Activated CD4-positive, alpha-beta T cell treated with anti-CD3 and anti-CD28 coated beads, Interleukin-2, Interleukin-4, amounts not matched to agents 100 ng/mL and 50 ng/mL, durations not matched to agents 16 hours and 8 hours (primary cell): ENCODE measurements at regions not wholly inside any gene's neighbourhood (a gene's known extent, or its start where the extent isn't known, plus 50 kb on each side); places are given as distances from the start of the nearest gene placed in this dataset.
"Not testable (repeated sequence)": the region's sequence is repeated elsewhere in the genome, so short reads cannot be mapped to it uniquely, and the experiment has no call there.

Experiments used
- DNase-seq: peaks from one replicate; pipeline ENCODE4 v3.0.0-alpha.2; 2020; ENCODE audit warnings: low spot score

DNA sequence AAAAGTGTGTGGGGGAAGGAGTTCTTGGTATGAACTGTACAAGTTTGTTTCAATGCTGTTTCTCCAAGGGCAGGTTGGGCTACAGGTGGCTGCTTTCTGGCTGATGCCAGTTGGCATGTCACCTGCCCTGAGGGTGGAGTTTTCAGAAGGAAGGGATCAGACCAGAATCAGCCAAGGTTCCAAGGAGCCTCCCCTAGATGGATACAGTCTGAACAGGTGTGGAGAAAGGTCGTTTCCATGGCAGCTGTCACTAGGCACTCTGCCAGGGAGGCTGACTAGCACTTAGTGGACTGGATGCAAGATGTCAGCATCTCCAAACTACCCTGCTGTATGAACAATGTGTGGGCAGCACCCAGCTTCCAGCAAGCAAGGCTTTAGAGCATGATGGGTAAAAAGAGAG, 444.4 kb upstream of the HNRNPA3 start:
- no peak for DNase-seq

DNA sequence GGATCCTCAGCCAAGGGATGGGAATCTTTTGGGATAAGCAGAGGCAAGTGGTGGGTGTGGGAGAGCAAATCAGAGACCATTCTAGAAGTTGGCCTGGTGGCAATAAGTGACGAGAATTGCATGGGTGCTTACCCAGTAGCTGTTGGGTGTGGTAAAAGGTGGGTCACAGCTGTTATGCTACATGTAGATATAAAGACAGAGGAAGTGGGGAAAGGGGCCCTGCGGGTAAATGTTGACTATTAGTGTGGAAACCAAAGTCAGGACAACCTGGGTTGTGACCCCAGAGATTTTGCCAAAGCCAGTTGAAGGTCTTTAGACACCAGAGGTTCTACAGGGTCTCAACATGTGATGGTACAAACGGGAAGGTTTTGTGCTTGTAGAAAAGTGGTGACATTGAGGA, 443.6 kb upstream of the HNRNPA3 start:
- no peak for DNase-seq

DNA sequence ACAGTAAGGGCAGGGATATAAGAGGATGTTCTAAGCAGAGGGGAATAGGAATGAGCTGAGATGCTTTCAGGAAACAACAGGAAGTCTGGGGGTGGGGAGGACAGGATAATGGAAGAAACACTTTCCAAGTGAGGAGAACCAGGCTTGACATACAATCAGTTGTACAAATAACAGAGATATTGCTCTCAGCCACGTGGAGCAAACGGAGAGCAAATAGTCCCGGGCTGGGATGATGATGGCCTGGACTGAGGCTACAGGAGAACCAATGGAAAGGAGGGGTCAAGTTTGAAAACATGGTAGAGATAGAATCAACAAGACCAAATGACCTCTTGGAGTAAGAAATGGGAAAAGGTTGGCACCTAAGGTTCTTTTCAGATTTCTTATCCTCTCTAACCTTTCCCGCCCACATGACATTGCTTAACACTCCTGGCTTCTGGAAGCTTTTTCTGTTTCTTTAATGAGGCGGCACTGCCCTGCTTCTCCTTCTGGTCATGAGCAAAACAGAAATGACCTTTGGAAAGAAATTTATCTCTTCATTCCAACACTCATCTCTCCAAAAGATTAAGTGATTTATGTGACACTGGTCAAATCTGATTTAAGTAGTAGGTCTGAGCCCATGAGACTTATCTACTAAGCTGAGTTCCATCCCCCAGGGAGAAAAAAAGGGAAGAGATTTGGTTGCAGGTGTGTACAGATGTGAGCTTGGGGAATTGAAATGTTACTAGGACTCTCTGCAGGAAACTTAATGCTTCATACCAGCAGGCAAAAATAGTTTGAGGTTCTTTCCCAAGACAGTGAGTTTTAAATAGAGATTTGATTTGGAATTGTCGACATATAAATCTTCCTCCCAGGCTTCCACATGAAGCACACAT, 442.9 kb upstream of the HNRNPA3 start:
- DNase-seq = no peak

DNA sequence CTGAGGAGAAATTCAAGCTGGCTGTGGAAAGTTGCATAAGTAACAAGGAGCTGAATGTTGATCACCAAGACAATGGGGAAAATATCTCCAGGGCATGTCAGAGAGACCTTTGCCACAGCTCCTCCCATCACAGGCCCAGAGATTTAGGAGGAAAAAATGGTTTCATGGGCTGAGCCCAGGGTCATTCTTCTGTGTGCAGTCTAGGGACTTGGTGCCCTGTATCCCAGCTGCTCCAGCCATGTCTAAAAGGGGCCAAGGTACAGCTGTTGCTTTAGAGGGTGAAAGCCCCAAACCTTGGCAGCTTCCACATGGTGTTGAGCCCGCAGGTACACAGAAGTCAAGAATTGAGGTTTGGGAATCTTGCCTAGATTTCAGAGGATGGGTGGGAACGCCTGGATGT, 439.8 kb upstream of the HNRNPA3 start:
- DNase-seq = no peak

DNA sequence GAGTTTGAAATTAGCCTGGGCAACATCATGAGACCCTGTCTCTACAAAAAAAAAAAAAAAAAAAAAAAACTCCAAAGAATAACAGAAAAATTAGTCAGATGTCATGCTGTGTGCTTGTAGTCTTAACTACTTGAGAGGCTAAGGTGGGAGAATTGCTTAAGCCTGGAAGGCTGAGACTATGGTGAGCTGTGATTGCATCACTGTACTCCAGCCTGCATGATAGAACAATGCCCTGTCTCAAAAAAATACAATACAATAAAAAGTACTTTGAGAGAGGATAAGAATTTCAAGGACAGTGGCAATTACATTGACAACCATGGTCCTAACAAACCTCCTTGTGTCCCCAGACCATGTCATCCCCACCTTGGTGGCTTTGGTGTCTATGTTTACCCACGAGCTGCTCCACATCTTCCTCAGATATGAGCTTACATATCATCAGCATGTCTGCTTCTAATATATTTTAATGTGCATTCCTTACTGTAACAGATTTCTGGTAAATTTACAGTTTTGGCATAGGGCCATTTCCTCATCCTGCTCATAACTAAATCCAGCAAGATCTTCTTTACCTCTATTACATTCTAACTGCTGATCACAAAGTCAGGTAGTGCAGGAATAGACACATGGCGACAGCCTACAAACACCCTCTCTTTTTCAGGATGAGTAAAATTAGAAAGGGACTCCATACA, 437.7 kb upstream of the HNRNPA3 start:
- DNase-seq = no peak

DNA sequence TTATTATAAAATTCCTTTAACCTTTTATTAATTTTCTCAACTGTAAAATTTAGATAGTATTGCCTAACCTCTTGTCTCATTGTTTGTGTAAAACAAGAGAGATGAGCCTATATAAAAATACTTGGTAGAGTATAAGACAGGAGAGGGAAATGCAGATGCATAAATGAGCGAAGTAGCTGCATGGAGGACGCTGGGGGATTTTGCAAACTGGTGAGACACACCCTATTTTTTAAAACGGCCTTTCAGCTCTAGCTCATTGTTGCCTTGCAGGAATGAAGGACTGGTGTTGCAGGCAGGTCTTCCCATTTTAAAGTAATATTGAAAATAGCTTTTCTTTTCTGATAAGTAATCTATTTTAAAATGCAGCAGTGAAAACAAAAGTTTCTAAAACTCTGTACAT, 435.3 kb upstream of the HNRNPA3 start:
- DNase-seq = no peak

DNA sequence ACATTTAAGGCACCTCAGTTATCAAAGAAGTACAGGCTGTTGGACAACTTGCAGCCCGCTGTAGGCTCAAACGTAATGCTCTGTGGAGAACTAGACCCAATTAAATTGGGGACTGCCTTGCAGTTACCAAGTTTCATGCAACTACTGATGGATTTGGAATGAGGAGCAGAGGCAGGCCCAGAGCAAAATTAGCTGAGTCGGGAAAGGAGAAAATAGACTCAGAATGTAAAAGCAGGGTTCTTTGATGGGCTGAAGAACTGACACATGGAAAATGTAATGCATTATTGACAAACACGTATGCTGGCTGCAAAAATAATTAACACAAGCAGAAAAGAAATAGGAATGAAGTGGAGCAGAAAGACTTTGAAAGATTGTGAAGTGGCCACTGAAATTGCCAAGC, 432.7 kb upstream of the HNRNPA3 start:
- DNase-seq = no peak

DNA sequence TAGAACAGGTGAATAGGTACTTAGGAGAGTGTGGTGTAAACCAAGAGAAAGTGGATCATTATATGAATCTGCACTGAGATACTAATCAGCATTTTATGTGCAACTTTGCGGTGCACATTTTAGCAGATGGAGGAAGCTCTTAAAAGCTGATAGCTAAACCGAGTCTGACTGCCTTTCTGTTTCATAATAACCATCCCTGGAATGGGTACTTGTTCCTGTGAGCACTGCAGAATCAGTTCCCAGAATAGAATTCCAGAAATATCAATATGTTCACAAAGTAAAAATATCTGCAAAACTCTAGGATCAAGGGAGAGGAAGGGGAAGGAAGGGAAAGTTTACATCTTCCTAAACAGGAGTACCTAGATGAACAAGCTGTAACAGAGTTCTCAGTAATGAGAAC, 432.2 kb upstream of the HNRNPA3 start:
- DNase-seq = no peak

DNA sequence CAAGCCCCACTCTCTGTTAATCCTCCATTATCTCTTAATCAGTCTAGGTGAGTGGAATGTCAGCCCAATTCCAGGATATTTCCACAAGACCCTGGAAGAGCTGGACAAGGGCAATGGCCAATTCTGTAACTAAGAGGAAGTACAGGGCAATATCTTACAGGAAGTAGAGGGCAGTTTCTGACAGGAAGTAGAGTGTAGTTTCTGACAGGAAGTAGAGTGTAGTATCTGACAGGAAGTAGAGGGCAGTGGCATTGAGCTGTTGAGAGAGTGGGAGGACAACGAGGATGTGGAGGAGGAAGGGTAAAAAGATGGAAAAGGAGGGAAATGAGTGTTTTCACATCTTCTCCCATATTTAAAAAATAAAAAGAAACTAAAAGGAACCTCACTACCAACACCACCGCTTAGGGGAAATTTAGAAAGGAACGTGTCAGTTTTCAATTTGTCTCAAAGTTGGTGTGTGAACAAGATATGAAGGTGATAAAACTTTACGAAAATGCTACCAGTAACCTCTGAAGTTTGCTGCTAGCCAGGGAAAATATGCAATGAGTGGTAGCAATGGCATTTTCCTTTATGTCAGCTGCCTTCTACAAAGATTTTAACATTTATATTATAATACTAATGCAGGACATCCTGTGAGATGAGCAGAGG, 430.9 kb upstream of the HNRNPA3 start:
- no peak for DNase-seq

DNA sequence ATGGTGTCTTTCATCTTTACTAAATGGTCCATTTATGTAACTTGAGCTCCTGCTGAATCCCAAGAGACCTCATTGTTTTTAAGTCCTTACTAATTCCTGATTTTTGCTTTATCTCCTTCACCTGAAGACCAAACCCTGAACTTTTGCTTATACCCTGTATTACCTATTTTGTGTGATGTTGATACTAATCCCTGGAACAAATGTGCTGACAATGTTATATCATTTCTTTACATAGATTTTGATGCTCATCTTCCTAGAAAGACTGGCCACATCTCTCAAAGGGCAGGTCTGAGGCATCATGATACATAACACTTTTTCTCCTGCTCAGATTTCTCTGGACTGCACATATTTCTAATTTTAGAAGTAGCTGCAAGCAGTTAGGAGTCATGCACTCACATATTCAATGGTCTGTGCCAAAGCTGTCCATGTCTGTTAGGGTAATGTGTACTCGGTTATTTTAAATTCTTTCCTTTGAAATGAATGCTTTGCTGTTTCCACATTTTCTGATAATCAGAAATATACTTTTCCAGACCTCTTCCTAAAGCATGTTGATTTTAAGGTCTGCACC, 427.9 kb upstream of the HNRNPA3 start:
- DNase-seq = no peak

DNA sequence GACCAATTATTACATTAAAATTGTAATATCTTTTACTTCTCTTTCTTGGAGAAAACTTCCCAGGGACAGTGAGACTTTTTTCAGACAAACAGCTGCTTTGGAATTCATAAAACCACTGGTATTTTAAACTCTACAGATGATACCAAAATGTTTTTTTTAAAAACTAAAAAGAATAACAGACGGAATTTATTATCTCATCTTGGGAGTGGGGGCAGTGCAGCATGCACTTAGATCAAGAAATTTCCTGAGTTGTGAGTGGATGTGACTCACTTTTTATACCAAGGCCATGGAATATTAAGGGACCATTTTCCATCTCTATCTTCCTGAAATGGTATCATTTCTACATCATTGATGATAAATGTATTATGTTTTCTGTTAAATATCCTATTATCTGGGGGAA, 422.8 kb upstream of the HNRNPA3 start:
- no peak for DNase-seq

DNA sequence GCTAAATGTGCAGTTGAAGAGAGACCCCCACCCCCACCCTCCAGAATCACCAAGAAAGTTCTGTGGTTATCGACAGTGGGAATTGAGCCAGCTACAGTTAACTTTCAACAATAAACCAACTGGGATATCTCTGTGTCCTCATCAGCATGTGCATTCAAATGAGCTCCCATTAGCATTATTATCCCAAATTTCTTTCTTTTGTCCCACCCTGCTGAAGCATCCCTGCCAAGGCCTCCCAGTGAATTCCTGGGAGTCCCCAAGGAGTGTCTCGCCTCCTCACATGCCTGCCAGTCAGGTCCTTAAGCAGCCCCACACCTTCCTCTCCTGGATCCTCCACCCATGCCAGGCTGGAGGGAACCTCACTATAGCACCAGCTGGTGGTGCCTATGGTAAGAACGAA, 422.1 kb upstream of the HNRNPA3 start:
- no peak for DNase-seq

DNA sequence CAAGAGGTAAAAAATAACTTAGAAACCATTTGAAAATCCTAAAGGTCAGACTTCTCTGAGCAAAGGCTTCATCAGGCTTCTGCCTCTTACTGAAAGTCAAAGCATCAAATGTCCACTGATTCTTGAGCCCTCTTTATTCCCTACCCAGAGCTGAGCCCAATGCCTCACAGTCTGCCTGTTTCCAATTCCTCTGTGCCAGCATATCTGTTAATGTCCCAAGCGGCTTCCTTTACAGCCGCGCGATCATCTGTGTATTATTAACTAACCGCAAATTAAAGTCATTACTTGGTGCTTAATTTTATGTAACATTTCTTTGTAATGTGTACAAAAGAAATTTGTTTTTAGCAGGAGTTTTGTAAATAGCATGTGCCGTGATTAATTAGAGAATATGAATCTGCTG, 418.8 kb upstream of the HNRNPA3 start:
- DNase-seq = no peak

DNA sequence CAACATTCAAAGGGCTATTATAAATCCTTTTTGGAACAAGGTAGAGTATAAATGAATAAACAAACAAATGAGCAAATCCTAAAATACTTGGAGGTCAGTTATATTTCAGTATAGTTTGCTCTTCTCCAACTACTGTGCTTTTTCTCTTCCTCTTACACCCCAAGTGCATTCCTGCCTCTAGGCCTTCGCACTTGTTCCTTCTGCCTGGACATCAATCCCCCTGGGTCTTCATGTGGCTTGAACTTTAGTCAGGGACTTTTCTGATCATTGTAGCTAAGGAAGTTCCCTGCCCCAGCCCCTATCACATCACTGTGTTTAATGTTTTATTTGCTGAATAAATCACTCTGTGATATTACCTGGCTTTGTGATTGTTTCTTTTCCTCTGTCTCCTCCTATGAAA, 418.2 kb upstream of the HNRNPA3 start:
- no peak for DNase-seq

DNA sequence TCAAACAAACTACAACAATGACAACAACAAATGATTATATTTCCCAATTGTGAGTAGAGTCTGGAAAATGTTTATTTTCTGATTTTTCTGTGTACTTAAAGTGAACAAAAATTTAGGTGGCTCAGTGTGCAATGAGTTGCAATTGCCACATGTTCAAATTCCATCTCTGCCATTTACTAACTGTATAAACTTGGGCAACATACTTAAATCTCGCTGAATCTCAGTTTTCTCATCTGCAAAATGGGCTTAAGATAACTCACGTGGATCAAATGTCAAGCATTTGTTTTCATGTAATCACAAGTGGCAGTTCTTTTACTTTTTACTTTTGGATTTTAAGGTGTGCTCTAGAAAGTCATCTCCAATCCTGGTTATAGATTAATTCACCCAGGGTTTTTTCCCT, 416.8 kb upstream of the HNRNPA3 start:
- no peak for DNase-seq

DNA sequence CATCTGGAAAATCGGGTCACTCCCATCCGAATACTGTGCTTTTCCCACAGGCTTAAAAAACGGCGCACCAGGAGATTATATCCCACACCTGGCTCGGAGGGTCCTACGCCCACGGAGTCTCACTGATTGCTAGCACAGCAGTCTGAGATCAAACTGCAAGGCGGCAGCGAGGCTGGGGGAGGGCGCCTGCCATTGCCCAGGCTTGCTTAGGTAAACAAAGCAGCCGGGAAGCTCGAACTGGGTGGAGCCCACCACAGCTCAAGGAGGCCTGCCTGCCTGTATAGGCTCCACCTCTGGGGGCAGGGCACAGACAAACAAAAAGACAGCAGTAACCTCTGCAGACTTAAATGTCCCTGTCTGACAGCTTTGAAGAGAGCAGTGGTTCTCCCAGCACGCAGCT, 415.9 kb upstream of the HNRNPA3 start:
- not testable (repeated sequence) for DNase-seq

DNA sequence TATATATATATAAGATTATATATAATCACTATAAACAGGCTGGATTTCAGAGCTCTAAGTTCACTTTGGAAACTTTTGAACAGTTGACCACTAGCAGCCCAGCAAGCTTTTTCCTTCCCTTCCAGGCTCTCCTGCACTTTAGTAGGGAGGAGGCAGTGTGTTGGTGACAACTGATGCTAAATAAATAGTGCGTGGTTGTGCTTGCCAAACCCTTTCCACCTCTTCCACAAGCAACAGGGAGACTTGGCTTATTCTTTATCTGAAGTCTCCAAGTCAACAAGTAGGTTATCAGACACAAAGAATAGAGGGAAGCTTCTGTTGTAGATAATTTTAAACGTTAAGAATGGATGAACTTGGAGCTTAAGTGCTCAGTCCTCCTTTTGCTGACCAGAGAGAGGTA, 408.2 kb upstream of the HNRNPA3 start:
- no peak for DNase-seq

DNA sequence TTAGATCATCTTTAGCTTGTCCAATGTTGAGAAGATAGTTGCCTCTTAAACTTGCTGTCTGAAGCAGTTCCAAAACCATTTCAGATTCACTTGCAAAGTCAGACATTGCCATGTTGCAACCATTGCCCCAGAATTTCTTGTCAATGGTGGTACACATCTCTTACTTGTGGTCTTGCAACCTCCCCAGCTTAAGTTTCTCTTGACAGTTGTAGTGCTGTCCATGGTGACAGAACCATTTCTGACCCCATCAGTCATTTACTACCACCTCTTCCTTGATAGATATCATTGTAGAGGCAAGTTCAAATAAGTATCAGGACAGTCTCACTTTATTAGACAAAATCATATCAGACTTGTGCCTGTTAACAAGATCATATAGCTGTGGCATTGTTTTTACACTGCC, 407.2 kb upstream of the HNRNPA3 start:
- DNase-seq = no peak

DNA sequence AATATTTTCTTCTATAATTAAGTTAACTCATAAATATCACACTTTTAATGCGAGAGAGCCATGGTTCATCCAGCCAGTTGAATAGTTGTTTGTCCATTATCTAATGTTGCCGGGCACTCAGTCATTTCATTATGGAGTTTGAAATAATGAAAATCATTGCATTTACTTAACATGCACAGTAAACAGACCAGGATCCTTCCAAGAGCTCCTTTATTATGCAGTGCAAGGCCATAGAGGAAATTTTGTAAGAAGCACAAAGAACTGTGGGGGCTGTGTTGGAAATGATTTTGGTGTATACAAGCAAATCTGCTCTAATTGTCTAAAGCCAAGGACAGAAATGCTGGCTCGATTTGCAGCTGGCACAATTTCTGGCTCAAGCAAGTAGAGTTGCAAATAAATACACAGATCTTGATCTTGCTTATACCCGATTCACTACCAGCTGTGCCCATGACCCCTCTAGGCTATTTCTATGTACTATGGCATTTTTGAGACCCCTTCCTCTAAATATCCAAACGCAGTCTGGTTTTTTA, 400.3 kb upstream of the HNRNPA3 start:
- no peak for DNase-seq

DNA sequence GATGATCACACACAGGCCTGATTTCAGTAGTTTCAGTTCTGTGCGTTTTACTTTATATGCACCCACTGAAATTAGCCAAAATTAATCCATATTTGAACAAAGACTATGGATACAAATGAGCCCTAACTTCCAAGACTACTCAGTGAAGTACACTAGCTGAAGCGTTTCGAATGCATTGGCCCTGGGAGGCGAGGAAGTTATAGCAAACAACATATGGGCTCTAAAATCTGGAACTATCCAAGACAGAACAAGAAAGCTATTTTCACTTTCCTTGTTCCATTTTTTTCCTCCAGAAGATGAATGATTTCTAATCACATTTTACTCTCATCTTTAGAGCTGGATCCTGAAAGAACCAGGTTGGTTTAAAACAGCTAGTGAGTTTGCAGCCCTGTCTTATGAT, 399.4 kb upstream of the HNRNPA3 start:
- no peak for DNase-seq

DNA sequence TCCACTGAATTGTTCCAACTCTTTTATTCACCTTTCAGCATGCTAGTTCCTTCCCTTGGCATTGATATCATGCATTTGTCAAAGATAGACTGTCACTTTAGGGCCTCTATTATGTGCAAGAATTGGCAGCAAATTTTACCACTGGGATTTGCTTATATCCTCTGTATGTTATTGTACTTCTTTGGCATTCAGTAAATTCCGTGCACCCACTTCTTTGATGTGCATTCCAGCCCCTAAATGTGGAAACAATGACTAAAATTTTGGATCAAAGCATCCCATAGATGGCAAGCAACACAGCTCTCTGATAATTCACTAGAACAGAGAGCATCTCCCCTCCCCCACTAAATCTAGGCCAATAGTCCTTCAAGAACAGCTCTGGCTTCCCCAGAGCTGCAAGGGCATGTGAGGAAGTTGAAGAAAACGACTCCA, 399.0 kb upstream of the HNRNPA3 start:
- DNase-seq = no peak

DNA sequence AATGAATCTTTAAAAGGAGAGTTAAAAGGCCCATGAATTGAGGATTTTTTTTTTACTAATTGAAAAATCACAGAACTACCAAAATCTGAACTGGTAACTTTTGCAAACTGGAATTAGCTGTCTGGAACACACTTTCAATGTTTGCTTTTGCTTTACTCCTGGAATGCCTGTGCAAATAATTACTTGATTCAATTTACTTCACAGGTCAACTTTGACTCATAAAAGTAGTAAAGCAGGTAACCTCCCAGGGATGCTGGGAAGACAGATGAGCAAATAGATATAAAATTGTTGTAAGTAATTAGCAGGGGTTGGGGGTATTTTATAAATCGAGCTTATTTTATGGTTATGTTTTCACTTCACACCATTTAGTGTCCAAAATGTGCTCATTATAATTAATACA, 398.3 kb upstream of the HNRNPA3 start:
- DNase-seq = no peak
